Mesenteric fat pad (tissue), 1 donor: ENCODE measurements at regions not wholly inside any gene's neighbourhood (a gene's known extent, or its start where the extent isn't known, plus 50 kb on each side); places are given as distances from the start of the nearest gene placed in this dataset.
A peak's percentile ranks its signal among the peaks of the same experiment; 100 is the strongest.

Experiments used
- DNase-seq: peaks from one replicate; pipeline ENCODE4 v3.0.0-alpha.2; 2020; ENCODE audit warnings: low spot score
- donor health status: DM: yes; HTN: yes; CAD: no.

DNA sequence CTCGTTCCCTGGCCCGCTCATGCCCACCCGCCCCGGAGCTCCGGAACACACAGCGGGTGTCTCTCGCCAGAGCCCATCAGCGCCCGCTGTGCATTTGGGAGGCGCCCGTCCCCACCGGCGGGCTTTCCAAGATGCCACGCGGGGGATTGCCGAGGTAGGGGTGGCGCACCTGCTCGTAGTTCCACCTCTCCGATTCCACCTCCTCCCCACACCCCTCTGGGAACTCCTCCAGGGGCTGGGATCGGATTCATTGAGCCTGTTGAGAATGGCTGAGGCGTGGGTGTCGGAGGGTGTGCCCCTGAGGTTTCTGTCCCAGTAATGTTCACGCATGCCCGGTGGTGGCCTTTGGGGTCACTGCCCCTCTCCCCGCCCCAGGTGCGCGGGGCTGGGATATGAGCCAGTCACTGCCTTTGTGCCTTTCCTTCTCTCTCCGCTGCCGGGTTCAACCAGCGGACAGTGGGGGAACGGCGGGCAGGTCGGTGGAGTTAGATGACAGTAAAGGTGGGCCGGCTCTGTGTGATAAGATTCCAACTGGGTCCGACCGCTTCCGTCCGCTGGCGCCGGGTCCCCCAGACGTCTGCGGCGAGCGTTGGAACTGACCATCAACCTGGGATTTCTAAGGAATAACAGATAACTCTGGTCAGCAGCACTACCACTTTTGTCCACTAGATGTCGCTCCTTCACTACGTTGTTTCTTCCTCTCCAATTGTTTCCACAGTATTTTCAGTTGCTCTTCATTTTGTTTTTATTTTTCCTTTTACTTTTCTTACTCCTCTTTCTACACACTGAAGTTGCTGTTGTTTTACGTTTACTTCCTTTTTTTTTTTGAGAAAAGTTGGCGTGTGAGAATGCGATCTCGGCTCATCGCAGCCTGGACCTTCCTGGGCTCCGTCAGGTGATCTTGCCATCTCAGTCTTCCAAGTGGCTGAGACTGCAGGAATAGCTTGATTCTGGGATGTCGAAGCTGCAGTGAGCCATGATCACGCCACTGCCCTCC, 178.1 kb upstream of the ALG10B start:
- DNase-seq: peak; percentile 90

GRCh38 chr12:38139456-38139855, 177.1 kb upstream of the ALG10B start:
- peak; percentile 65 for DNase-seq

DNA sequence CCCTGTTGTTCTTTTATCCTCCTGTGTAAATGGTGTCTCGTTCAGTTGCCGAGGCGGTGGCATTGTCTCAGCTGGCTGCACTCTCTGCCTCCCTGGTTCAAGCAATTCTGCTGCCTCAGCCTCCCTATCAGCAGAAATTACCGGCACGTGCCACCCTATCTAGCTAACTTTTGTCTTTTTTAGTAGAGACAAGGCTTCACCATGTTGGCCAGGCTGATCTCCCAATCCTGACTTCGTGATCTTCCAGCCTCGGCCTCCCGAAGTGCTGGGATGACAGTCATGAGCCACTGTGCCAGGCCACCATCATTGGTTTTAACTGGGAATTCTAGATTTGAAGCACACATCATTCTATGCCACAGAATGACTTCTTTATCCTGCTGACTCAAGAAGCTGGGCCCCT, 175.3 kb upstream of the ALG10B start:
- DNase-seq: no peak

DNA sequence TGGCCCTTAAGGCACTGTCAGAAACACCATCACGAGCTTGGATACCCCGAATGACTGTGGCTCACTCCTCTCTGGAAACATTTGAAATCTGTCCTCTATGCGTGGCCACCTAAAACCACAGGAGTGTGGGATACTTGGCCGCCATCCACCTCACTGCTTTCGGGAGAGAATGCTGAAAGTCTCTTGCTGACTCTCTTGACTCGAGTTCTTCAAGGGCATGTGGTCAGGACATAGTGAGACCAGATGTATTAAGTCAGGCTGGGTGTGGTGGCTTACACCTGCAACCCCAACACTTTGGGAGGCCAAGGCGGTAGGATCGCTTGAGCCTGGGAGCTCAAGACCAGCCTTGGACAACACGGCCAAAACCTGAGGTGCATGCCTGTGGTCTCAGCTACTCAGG, 174.7 kb upstream of the ALG10B start:
- DNase-seq: no peak

GRCh38 chr12:38142974-38143373, 173.6 kb upstream of the ALG10B start:
- no peak for DNase-seq

- no peak for DNase-seq
These were observed 172.5 kb upstream of the ALG10B start for GRCh38 chr12:38144049-38144448.

GRCh38 chr12:38144601-38145436, 171.8 kb upstream of the ALG10B start:
- DNase-seq: no peak

- peak; percentile 64 for DNase-seq
These were observed 167.0 kb upstream of the ALG10B start for GRCh38 chr12:38149395-38150073.

DNA sequence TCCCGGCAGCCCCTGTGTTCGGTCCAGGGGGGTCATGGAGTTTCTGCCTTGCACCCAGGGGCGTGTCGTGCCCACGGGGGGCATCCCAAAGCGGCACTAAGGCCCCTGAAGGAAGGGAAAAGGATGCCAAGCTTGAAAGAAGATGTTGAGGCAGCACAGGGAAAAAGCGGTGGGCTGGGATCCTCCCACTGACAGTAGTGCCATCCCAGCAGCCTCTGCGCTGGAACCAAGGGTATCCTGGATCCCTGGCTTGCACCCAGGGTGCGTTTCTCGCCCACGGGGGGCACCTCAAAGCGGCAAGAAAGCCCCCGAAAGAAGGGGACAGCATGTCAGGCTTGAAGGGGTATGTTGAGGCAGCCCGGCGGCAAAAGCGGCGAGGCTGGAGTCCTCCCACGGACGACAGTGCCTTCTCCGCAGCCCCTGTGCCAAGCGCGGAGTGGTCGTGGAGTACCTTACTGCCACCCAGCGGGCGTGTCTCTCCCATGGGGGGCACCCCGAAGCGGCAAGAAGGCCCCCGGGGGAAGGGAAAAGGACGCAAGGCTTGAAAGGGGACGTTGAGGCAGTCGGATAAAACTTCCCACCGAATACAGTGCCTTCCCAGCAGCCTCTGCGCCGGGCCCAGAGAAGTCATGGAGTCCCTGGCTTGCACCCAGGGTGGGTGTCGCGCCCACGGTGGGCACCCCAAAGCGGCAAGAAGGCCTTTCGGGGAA, 164.4 kb upstream of the ALG10B start:
- DNase-seq: peak; percentile 81

DNA sequence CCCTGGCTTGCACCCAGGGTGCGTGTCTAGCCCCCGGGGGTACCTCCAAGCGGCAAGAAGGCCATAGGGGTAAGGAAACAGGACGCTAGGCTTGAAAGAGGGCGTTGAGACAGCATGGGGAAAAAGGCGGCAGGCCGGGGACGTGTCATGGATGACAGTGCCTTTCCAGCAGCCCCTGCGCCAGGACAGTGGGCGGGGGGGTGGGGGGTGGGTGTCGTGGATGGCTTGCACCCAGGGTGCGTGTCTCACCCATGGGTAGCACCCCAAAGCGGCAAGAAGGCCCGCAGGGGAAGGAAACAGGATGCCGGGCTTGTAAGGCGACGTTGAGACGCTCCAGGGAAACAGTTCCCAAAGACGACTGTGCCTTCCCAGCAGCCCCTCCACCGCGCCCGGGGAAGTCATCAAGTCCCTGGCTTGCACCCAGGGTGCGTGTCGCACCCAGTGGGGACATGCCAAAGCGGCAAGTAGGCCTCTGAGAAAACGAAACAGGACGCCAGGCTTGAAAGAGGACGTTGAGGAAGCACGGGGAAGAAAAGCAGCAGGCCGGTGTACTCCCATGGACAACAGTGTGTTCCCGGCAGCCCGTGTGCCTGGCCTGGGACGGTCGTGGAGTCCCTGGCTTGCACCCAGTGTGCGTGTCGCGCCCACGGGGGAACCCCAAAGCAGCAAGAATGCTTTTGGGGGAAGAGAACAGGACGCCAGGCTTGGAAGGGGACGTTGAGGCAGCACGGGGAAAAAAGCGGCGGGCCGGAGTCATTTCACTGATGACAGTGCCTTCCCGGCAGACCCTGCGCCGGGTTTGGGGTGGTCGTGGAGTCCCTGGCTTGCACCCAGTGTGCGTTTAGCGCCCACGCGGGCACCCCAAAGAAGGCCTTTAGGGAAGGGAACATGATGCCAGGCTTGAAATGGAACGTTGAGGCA, 163.5 kb upstream of the ALG10B start:
- peak; percentile 84 for DNase-seq

DNA sequence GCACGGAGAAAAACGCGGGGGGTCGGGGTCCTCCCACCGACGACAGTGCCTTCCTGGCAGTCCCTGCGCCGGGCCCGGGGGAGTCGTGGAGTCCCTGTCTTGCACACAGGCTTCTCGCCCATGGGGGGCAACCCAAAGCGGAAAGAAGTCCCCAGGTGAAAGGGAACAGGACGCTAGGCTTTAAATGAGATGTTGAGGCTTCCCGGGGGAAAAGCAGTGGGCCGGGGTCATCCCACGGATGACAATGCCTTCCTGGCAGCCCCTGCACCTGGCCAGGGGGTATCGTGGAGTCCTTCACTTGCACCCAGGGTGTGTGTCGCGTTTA, 162.9 kb upstream of the ALG10B start:
- DNase-seq: peak; percentile 37

- peak; percentile 78 for DNase-seq
These were observed 162.2 kb upstream of the ALG10B start for GRCh38 chr12:38154096-38155019.

DNA sequence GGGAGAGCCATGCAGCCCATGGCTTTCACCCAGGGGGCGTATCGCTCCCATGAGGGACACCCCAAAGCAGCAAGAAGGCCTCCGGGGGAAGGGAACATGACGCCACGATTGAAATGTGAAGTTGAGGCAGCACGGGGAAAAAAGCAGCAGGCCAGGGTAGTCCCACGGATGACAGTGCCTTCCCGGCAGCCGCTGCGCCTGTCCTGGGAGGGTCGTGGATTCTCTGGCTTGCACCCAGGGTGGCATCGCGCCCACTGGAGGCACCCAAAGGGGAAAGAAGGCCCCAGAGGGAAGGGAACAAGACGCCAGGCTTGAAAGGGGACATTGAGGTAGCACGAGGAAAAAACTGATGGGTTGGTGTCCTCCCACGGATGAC, 161.6 kb upstream of the ALG10B start:
- DNase-seq: peak; percentile 69

DNA sequence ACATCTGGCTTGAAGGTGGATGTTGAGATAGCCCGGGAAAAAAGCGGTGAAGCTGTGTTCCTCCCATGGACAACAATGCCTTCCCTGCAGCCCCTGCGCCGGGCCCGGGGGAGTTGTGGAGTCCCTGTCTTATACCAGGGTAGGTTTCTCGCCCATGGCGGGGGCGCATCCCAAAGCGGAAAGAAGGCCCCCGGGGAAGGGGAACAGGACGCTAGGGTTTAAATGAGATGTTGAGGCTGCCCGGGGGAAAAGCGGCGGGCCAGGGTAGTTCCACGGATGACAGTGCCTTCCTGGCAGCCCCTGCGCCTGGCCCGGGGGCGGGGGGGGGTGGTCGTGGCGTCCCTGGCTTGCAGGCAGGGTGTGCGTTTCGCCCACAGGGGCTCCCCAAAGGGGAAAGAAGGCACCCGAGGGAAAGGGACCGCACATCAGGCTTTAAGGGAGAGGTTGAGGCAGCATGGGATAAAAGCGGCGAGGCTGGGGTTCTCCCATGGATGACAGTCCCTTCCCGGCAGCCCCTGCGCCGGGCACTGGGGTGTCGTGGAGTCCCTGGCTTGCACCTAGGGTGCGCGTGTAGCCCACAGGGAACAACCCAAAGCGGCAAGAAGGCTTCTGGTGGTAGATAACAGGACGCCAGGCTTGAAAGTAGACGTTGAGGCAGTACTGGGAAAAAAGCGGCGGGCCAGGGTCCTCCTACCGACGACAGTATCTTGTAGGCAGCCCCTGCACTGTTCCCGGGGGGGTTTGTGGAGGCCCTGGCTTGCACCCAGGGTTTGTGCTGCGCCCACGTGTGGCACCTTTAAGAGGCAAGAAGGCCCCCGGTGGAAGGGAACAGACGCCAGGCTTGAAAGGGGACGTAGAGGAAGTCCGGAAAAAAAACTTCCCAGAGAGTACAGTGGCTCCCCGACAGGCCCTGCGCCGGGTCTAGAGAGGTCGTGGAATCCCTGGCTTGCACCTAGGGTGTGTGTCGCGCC, 160.8 kb upstream of the ALG10B start:
- peak; percentile 78 for DNase-seq

DNA sequence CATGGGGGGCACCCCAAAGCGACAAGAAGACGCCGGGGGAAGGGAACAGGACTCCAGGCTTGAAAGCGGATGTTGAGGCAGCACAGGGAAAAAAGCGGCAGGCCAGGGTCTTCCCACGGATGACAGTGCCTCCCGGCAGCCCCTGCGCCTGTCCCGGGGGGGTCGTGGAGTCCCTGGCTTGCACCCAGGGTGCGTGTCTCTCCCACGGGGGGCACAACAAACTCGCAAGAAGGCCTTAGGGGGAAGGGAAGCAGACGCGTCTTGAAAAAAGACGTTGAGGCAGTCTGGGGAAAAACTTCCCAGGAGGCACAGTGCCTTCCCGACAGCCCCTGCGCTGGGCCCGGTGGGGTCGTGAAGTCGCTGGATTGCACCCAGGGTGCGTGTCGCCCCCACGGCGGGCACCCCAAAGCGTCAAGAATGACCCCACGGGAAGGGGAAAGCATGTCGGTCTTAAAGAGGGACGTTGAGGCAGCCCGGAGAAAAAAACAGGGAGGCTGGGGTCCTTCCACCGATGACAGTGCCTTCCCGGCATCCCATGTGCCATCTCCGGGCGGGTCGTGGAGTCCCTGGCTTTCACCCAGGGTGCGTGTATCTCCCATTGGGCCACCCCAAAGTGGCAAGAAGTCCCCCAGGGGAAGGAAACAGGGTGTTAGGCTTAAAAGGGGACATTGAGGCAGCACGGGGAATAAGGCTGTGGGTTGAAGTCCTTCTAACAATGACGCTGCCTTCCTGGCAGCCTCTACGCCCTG, 159.9 kb upstream of the ALG10B start:
- DNase-seq: peak; percentile 81

GRCh38 chr12:38157274-38157932, 159.2 kb upstream of the ALG10B start:
- DNase-seq: no peak
